GM12878 (cell line): ENCODE measurements at regions not wholly inside any gene's neighbourhood (a gene's known extent, or its start where the extent isn't known, plus 50 kb on each side); places are given as distances from the start of the nearest gene placed in this dataset.

Experiments
- ATAC-seq: fragments of 200-7000 bp; cut with Tn5 transposase; 3 replicates; pipeline ENCODE4 v1.9.1; 2020; ENCODE audit warnings: mild to moderate bottlenecking, moderate library complexity
- BruUV-seq: library from RNA; stranded (reverse); fragments of 400-500 nt; replicated peaks from 2 replicates; lab custom pipeline; 2021; lab: Mats Ljungman, UMichigan
- CTCF ChIA-PET: fragments of 300-600 bp; sonication (Branson Sonifier 250); formaldehyde crosslinking; extraction: SDS; loops from one replicate; lab custom pipeline; 2021; ENCODE audit warnings: inconsistent platforms; lab: Yijun Ruan, JAX
- POLR2A ChIA-PET: fragments of 350-600 bp; formaldehyde crosslinking; extraction: SDS; loops from one replicate; lab custom pipeline; 2021; ENCODE audit warnings: inconsistent platforms; lab: Charles Lee
- RAD21 ChIA-PET: fragments of 300-600 bp; sonication (Branson Sonifier 250); formaldehyde crosslinking; loops from one replicate; lab custom pipeline; 2023; ENCODE audit warnings: antibody characterized with exemption; ENCODE audit not compliant: unreplicated experiment; lab: Charles Lee
- SMC1A ChIA-PET: fragments of 300-600 bp; sonication (Branson Sonifier 250); formaldehyde crosslinking; loops from one replicate; lab custom pipeline; 2023; ENCODE audit not compliant: unreplicated experiment, uncharacterized antibody; lab: Charles Lee
- DNase-seq: peaks from one replicate; pipeline ENCODE4 v3.0.0-alpha.2; 2011; ENCODE audit warnings: low read depth, low spot score
- FAIRE-seq: peaks from 3 replicates; lab custom pipeline; 2011; peaks lifted over from hg19 to GRCh38; lab: Jason Lieb, UNC
- H2AFZ ChIP-seq: 2 replicates; pipeline ENCODE4 v1.6.0; 2011; ENCODE audit warnings: low read depth, low read length, control low read depth; ENCODE audit not compliant: control insufficient read depth
- H3K27ac ChIP-seq: 2 replicates; pipeline ENCODE4 v1.5.1; 2011; ENCODE audit warnings: control low read depth; ENCODE audit not compliant: control insufficient read depth, insufficient read depth
- H3K27me3 ChIP-seq, 2 experiments: replicated peaks in 1 of 2; 2 replicates each; pipeline versions ENCODE4 v1.6.0 to v1.6.1; 2011; ENCODE audit warnings: low read length in 1 of 2; ENCODE audit not compliant: control insufficient read depth in 2 of 2, insufficient read depth in 2 of 2
- H3K36me3 ChIP-seq, 2 experiments: 2 replicates each; pipeline ENCODE4 v1.5.1; 2011; ENCODE audit warnings: low read length in 1 of 2; ENCODE audit not compliant: control insufficient read depth in 2 of 2, insufficient read depth in 2 of 2
- H3K4me1 ChIP-seq: 2 replicates; pipeline ENCODE4 v1.6.1; 2011; ENCODE audit warnings: mild to moderate bottlenecking, low read length, moderate library complexity, mixed read lengths; ENCODE audit not compliant: control insufficient read depth, insufficient read depth
- H3K4me2 ChIP-seq: 2 replicates; pipeline ENCODE4 v1.6.0; 2011; ENCODE audit warnings: control low read depth; ENCODE audit not compliant: control insufficient read depth, insufficient read depth
- H3K4me3 ChIP-seq: fragments of 200-600 bp; sonication (generic); 2 replicates; pipeline ENCODE4 v1.5.1; 2016
- H3K79me2 ChIP-seq: 2 replicates; pipeline ENCODE4 v1.6.0; 2011; ENCODE audit warnings: low read length; ENCODE audit not compliant: control insufficient read depth, insufficient read depth
- H3K9ac ChIP-seq: 2 replicates; pipeline ENCODE4 v1.8.0; 2011; ENCODE audit warnings: low read length, control low read depth, mixed read lengths; ENCODE audit not compliant: control insufficient read depth, insufficient read depth
- H3K9me3 ChIP-seq: replicated peaks from 3 replicates; pipeline ENCODE4 v1.5.1; 2011; ENCODE audit warnings: mild to moderate bottlenecking, low read length; ENCODE audit not compliant: control insufficient read depth, insufficient read depth
- H4K20me1 ChIP-seq: 2 replicates; pipeline ENCODE4 v1.6.0; 2011; ENCODE audit not compliant: control insufficient read depth, insufficient read depth
- CBX3 ChIP-seq: fragments of 200-600 bp; sonication (generic); IDR thresholded peaks from 2 replicates; pipeline ENCODE4 v1.6.1; 2016; ENCODE audit warnings: low read depth, borderline replicate concordance
- CEBPZ ChIP-seq: fragments of 150-350 bp; IDR thresholded peaks from 2 replicates; pipeline ENCODE4 v1.6.1; 2016; ENCODE audit warnings: low read depth, low read length
- CREB1 ChIP-seq: IDR thresholded peaks from 2 replicates; pipeline ENCODE4 v1.6.1; 2012; ENCODE audit warnings: low read depth, mild to moderate bottlenecking, inconsistent platforms
- EP300 ChIP-seq, 2 experiments: fragments of 150-350 bp in 1 of 2; IDR thresholded peaks; 2 replicates each; pipeline ENCODE4 v1.6.1; 2011 to 2012; ENCODE audit warnings: low read depth in 2 of 2, low read length in 2 of 2, borderline replicate concordance in 1 of 2, improper control_type of control experiment in 1 of 2, inconsistent platforms in 1 of 2; ENCODE audit not compliant: control insufficient read depth in 1 of 2
- FOS ChIP-seq: IDR thresholded peaks from 3 replicates; pipeline ENCODE4 v1.6.1; 2011; ENCODE audit warnings: borderline replicate concordance; ENCODE audit not compliant: insufficient read length; ENCODE audit errors: extremely low read depth
- GABPA ChIP-seq: IDR thresholded peaks from 2 replicates; pipeline ENCODE4 v1.6.1; 2014; ENCODE audit warnings: antibody characterized with exemption, low read depth, mild to moderate bottlenecking, inconsistent platforms
- KLF5 ChIP-seq: fragments of 450-650 bp; IDR thresholded peaks from 2 replicates; pipeline ENCODE4 v1.6.1; 2014; ENCODE audit warnings: mild to moderate bottlenecking; ENCODE audit not compliant: partially characterized antibody
- LARP7 ChIP-seq: fragments of 450-650 bp; IDR thresholded peaks from 2 replicates; pipeline ENCODE4 v1.6.1; 2017; ENCODE audit warnings: mild to moderate bottlenecking
- PAX5 ChIP-seq: IDR thresholded peaks from 2 replicates; pipeline ENCODE4 v1.6.1; 2011; ENCODE audit warnings: low read depth, low read length, borderline replicate concordance
- POLR2AphosphoS2 ChIP-seq: IDR thresholded peaks from 2 replicates; pipeline ENCODE4 v1.6.1; 2011; ENCODE audit warnings: low read depth, mild to moderate bottlenecking, low read length, improper control_type of control experiment, moderate library complexity
- RELA ChIP-seq: fragments of 450-650 bp; IDR thresholded peaks from 2 replicates; pipeline ENCODE4 v1.8.0; 2014; ENCODE audit warnings: borderline replicate concordance; ENCODE audit not compliant: partially characterized antibody
- RELB ChIP-seq: fragments of 450-650 bp; IDR thresholded peaks from 2 replicates; pipeline ENCODE4 v1.6.1; 2017; ENCODE audit warnings: low read depth, mild to moderate bottlenecking, moderate library complexity
- SREBF1 ChIP-seq: IDR thresholded peaks from 2 replicates; pipeline ENCODE4 v1.6.1; 2012; ENCODE audit warnings: mild to moderate bottlenecking, low read length
- TCF12 ChIP-seq: IDR thresholded peaks from 2 replicates; pipeline ENCODE4 v1.6.1; 2011; ENCODE audit warnings: low read depth, mild to moderate bottlenecking, low read length
- TCF3 ChIP-seq: IDR thresholded peaks from 2 replicates; pipeline ENCODE4 v1.6.1; 2012; ENCODE audit warnings: low read depth, mild to moderate bottlenecking, low read length, borderline replicate concordance; ENCODE audit not compliant: insufficient read depth
- ZNF207 ChIP-seq: fragments of 450-650 bp; IDR thresholded peaks from 2 replicates; pipeline ENCODE4 v1.6.1; 2014; ENCODE audit warnings: antibody characterized with exemption, mild to moderate bottlenecking, borderline replicate concordance
- WGBS: methylation state at CpG from one replicate; pipeline ENCODE4 v1.1.6; 2016; ENCODE audit warnings: low lambda C conversion rate; ENCODE audit not compliant: insufficient replicate concordance, insufficient coverage; ENCODE audit errors: missing lambda C conversion rate; 5-methylcytosine and 5-hydroxymethylcytosine counted together
- in situ Hi-C: fragments of 300-500 bp; cut with MboI; formaldehyde crosslinking; loops from 9 replicates; pipeline ENCODE4 v1.14.3; 2018; ENCODE audit warnings: mixed read lengths
- intact Hi-C: fragments of 100-400 bp; cut with micrococcal nuclease; formaldehyde crosslinking; loops from one replicate; pipeline ENCODE4 v1.14.2; 2022; ENCODE audit not compliant: unreplicated experiment

- FAIRE-seq (no peak), DNase-seq (no peak), ATAC-seq (no peak)
- in situ Hi-C loops, result no loop called here
- no peaks in the 10 kb centered on the region for H3K27me3 ChIP-seq
- RAD21 ChIA-PET, result no interaction called here
- H4K20me1 ChIP-seq, result no peaks in the 10 kb centered on the region
- H3K36me3 ChIP-seq, result no peaks in the 10 kb centered on the region
- no peak overlapping the region for H3K4me2 ChIP-seq
- POLR2A ChIA-PET, result no interaction called here
- no peaks in the 10 kb centered on the region for H3K79me2 ChIP-seq
- no peak overlapping the region for H2AFZ ChIP-seq
- intact Hi-C loops, result no loop called here
- 0% methylated on average over 1 of the region's 1 CpG for WGBS
- SMC1A ChIA-PET, result interaction anchor here (1.2 to 2.0 kb wide), 2 partner anchors 14 to 16 kb away, joined by 5 read pairs; no protein-coding TSS in a partner anchor
- H3K9me3 ChIP-seq, result no peaks in the 10 kb centered on the region
- no peak overlapping the region for H3K4me3 ChIP-seq
- H3K27ac ChIP-seq, result no peak overlapping the region
- BruUV-seq, result no TSS peak
- CTCF ChIA-PET, result interaction anchor here (1.2 kb wide), 1 partner anchor 8 kb away, joined by 3 read pairs; no protein-coding TSS in a partner anchor
- TF ChIP-seq RELA (no peak), POLR2AphosphoS2 (no peak), FOS (no peak), LARP7 (no peak), EP300 (IDR thresholded peaks at IDR 0.05; ENCODE audit: borderline replicate concordance in 1 of 2, control insufficient read depth in 1 of 2, low read depth in 2 of 2, low read length in 2 of 2) (no peak), CEBPZ (no peak), SREBF1 (no peak), CBX3 (no peak), RELB (no peak), CREB1 (no peak), TCF3 (no peak), TCF12 (no peak), GABPA (no peak), PAX5 (no peak), KLF5 (no peak), ZNF207 (no peak)
- no peaks in the 10 kb centered on the region for H3K4me1 ChIP-seq
- no peak overlapping the region for H3K9ac ChIP-seq
These were observed 255.3 kb upstream of the GRIN3A start for GRCh38 chr9:101993771-101994170.
